ENCODE measurements at regions not wholly inside any gene's neighbourhood (a gene's known extent, or its start where the extent isn't known, plus 50 kb on each side); places are given as distances from the start of the nearest gene placed in this dataset.

DNA sequence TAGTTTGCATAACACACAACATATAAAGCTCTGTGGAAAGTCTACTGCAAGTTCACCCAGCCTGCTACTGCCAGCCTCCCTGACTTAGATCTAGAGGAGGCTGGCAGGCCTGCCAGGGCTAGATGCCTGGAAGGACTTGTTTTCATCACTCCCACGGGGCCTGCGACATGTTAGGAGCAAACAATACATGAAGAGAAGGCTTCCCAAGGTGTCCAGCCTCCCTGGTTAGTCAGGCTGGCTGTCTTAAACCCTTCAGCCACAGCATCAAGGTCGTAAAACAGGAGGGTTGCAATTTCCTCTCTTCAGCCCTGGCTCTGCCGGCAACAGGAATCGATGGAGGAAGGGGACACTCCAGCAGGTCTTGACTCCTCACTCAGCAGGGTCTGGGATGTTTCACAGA lies 104.5 kb downstream of the NGF start:
- TF ChIP-seq CTCF (conservative IDR thresholded peaks at IDR 0.05) = no peak
- no peaks in the 10 kb centered on the region for H3K36me3 Mint-ChIP-seq
- H3K4me3 Mint-ChIP-seq = no peak overlapping the region
- H3K9me3 Mint-ChIP-seq = no peaks in the 10 kb centered on the region
- DNase-seq (ENCODE audit: extremely low spot score, unreplicated experiment) = no peak
- H3K4me1 Mint-ChIP-seq (ENCODE audit: unreplicated experiment) = no peaks in the 10 kb centered on the region
- H3K27me3 Mint-ChIP-seq = no peaks in the 10 kb centered on the region
- no peak overlapping the region for H3K27ac Mint-ChIP-seq

GRCh38 chr1:115230281-115230680 lies 107.8 kb downstream of the NGF start:
- Mint-ChIP-seq H3K9me3 (no peaks in the 10 kb centered on the region), H3K36me3 (no peaks in the 10 kb centered on the region), H3K4me1 (ENCODE audit: unreplicated experiment) (no peaks in the 10 kb centered on the region), H3K27ac (no peak overlapping the region), H3K4me3 (no peak overlapping the region), H3K27me3 (no peaks in the 10 kb centered on the region)
- no peak for TF ChIP-seq CTCF (conservative IDR thresholded peaks at IDR 0.05)
- DNase-seq (ENCODE audit: extremely low spot score, unreplicated experiment) = no peak

GRCh38 chr1:115229016-115229415 lies 109.0 kb downstream of the NGF start:
- H3K27ac Mint-ChIP-seq = no peak overlapping the region
- H3K27me3 Mint-ChIP-seq = no peaks in the 10 kb centered on the region
- H3K4me3 Mint-ChIP-seq = no peak overlapping the region
- no peaks in the 10 kb centered on the region for H3K9me3 Mint-ChIP-seq
- DNase-seq (ENCODE audit: extremely low spot score, unreplicated experiment) = no peak
- TF ChIP-seq CTCF (conservative IDR thresholded peaks at IDR 0.05) = no peak
- no peaks in the 10 kb centered on the region for H3K4me1 Mint-ChIP-seq (ENCODE audit: unreplicated experiment)
- no peaks in the 10 kb centered on the region for H3K36me3 Mint-ChIP-seq

GRCh38 chr1:115228191-115228590 lies 109.9 kb downstream of the NGF start:
- Mint-ChIP-seq H3K9me3 (no peaks in the 10 kb centered on the region), H3K27ac (no peak overlapping the region), H3K36me3 (no peaks in the 10 kb centered on the region), H3K4me1 (ENCODE audit: unreplicated experiment) (no peaks in the 10 kb centered on the region), H3K4me3 (no peak overlapping the region), H3K27me3 (no peaks in the 10 kb centered on the region)
- DNase-seq (ENCODE audit: extremely low spot score, unreplicated experiment) = no peak
- no peak for TF ChIP-seq CTCF (conservative IDR thresholded peaks at IDR 0.05)

GRCh38 chr1:115227346-115228082 lies 110.5 kb downstream of the NGF start:
- no peaks in the 10 kb centered on the region for H3K9me3 Mint-ChIP-seq
- no peaks in the 10 kb centered on the region for H3K36me3 Mint-ChIP-seq
- no peak overlapping the region for H3K27ac Mint-ChIP-seq
- H3K27me3 Mint-ChIP-seq = no peaks in the 10 kb centered on the region
- H3K4me1 Mint-ChIP-seq (ENCODE audit: unreplicated experiment) = no peaks in the 10 kb centered on the region
- no peak for DNase-seq (ENCODE audit: extremely low spot score, unreplicated experiment)
- TF ChIP-seq CTCF (conservative IDR thresholded peaks at IDR 0.05) = no peak
- H3K4me3 Mint-ChIP-seq = no peak overlapping the region
